OCI-LY7 (cell line): ENCODE measurements at regions not wholly inside any gene's neighbourhood (a gene's known extent, or its start where the extent isn't known, plus 50 kb on each side); places are given as distances from the start of the nearest gene placed in this dataset.

ENCODE experiments used
- EZH2phosphoT487 ChIP-seq: fragments of 200-600 bp; sonication (generic); IDR thresholded peaks from 2 replicates; pipeline ENCODE4 v1.6.1; 2018; ENCODE audit warnings: low read depth, borderline replicate concordance, mild to moderate bottlenecking, mixed run types, antibody characterized with exemption, low read length, moderate library complexity, mixed read lengths
- TF ChIP-seq, protein P1 (sequence below): fragments of 200-600 bp; sonication (generic); conservative IDR thresholded peaks from 2 replicates; pipeline ENCODE4 v1.5.1; 2014; ENCODE audit warnings: mild to moderate bottlenecking, antibody characterized with exemption, low read length, moderate library complexity, mixed read lengths

DNA sequence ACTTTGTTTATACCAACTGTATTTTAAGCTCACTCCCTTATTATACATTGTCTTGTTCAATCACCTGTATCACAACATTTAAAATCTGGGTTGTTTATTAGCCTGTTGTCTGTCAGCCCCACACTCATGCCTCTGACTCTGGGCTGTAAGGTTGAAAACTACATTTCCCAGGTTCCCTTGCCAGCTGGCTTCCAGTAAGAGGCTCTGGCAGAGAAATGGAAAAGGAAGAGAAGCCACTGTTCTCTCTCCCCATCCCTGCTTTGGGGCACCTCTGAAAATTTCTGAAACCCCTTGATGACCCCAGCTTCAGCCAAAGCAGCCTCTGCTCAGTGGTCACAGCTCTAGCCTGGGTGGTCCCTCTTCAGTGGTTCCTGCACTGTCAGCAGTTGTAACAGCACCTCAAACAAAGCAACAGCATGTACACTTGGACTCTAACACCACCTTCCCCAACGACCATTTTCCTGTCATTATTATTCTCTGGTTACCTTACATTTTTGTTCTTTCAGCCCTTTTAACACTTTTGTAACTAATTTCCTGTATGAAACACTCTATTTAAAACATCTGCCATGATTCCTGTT lies 108.9 kb upstream of the LGALSL start:
- TF ChIP-seq, protein P1, sequence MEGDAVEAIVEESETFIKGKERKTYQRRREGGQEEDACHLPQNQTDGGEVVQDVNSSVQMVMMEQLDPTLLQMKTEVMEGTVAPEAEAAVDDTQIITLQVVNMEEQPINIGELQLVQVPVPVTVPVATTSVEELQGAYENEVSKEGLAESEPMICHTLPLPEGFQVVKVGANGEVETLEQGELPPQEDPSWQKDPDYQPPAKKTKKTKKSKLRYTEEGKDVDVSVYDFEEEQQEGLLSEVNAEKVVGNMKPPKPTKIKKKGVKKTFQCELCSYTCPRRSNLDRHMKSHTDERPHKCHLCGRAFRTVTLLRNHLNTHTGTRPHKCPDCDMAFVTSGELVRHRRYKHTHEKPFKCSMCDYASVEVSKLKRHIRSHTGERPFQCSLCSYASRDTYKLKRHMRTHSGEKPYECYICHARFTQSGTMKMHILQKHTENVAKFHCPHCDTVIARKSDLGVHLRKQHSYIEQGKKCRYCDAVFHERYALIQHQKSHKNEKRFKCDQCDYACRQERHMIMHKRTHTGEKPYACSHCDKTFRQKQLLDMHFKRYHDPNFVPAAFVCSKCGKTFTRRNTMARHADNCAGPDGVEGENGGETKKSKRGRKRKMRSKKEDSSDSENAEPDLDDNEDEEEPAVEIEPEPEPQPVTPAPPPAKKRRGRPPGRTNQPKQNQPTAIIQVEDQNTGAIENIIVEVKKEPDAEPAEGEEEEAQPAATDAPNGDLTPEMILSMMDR = no peak
- TF ChIP-seq EZH2phosphoT487 = no peak
